HS-5 (cell line): ENCODE measurements at regions not wholly inside any gene's neighbourhood (a gene's known extent, or its start where the extent isn't known, plus 50 kb on each side); places are given as distances from the start of the nearest gene placed in this dataset.
"Not testable (repeated sequence)": the region's sequence is repeated elsewhere in the genome, so short reads cannot be mapped to it uniquely, and the experiment has no call there.

Experiments used
- DNase-seq: peaks from one replicate; pipeline ENCODE4 v3.0.0-alpha.2; 2012; ENCODE audit warnings: low read depth

DNA sequence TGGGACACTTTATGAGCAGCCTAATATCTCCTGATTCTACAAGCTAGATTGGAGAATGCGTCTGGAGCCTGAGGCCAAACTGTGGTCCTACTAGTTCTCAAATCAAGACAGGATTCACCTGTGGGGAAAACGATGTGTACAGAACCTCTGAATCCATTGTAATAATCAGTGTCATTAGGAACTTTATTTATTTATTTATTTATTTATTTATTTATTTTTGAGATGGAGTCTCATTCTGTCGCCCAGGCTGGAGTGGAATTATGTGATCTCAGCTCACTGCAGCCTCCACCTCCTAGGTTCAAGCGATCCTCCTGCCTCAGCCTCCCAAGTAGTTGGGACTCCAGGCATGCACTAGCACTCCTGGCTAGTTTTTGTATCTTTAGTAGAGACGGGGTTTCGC is 52.6 kb upstream of the KIF26B start:
- not testable (repeated sequence) for DNase-seq

DNA sequence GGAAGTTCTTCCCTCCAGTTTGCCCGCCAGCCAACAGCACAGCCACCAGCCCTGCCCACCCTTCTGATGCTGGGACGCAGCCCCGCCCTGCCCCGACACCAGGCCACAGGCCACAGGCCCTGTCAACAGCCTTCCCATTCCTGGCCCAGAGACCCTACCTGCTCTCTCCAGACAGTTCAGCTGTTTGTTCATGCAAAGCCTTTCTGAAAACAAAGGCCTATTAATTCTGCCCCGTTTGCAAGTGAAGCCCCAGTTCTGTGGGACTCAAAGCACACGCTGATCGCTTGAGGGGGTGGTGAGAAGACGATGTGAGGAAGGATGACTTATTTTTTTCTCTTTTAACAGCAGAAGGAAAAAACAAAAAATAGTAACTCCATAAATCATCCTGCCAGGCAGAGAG is 55.4 kb upstream of the KIF26B start:
- no peak for DNase-seq

DNA sequence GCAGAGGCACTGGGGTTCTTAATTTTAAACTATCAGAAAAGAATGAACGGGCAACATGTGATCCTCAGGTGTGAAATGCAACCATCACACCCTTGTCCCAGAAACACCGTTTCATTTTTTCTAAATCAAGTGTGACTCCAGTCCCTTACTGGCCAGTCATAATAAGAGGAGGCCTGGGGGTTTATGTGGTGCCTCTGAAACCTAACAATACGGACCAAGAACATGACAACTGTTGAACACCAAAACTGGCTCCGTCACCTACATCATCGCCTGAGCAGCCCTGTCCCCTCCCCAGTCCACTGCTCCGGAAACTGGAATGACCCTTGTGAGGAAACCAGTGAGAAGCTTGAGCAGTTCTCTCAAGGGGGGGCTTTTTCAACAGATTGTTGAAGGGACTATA is 55.9 kb upstream of the KIF26B start:
- DNase-seq = no peak

GRCh38 chr1:245096311-245097066 is 58.3 kb upstream of the KIF26B start:
- DNase-seq = no peak

DNA sequence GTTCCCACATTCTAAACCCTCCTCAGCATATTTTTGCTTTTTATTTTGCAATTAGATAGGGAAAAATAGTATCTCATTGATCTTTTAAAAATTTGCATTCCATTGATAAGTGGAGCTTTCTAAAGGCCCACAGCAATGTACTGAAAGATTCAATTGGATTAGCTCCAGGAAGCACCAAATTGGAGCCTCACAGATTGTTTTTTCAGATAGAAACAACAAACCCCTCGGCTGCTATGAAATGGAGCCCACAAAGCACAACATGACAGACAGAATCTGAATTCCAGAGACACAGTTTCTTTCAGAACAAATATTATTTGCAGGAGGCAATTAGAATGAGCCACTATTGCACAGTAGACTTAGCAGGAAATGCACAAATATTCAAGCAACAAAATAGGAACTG is 58.9 kb upstream of the KIF26B start:
- DNase-seq = no peak

DNA sequence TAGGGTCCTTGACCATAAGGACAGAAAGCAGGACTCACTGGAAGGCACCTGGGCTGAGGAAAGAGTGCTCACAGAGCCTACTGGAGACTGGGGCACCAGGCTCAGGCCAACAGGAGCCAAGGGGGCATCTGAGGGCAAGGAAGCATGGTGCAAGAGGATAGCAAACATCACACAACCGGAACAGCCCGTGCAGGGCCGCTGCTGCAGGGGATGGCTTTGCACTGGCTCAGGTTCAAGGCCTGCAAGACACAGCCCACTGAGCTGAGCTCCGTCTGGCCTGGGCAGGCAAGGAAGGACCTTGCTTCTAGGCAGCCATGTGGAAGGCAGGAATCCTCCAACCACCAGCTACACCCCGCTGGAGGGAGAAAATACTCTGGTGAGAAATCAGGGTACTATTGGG is 59.8 kb upstream of the KIF26B start:
- DNase-seq = no peak

GRCh38 chr1:245094092-245094491 is 60.7 kb upstream of the KIF26B start:
- no peak for DNase-seq

- DNase-seq = no peak
Observed at GRCh38 chr1:245092638-245092976, 62.2 kb upstream of the KIF26B start.

DNA sequence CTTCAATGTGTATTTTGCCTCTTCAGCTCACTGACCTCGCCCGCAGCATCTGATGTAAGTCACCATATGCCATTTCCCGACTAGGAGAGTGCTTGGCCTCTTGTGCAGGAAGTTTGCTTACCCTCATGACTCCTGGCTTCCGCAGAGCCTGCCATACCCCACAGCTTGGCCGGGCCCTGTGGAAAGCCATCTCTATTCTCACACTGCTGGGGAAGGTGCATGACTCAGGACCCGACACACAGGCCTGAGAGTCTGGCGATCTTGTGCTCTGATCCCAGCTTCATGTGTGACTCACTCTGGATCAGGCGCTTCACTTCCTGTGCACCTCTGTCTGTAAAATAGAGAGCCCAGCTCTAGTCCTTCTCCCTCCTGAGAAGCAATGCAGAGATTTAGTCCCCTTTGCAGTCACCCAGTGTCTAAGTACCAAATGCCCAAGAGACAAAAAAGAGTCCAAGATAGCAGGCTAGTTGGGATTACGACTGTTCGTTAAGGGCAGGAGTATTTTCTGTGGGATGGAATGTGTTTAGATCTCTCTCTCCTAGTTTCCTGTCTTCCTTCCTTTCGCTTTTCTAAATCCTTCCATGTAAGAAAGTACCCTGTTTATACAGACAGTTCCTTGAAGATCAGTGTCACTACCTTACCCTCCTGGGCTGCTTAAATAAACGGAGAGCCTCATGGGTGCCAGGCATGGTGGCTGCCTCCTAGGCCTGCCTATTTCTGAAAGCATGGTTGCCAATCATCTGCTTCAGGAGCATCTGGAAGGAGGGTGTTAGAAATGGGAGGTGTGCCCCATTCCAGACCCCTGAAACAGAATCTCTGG is 62.8 kb upstream of the KIF26B start:
- DNase-seq = peak; percentile 95

DNA sequence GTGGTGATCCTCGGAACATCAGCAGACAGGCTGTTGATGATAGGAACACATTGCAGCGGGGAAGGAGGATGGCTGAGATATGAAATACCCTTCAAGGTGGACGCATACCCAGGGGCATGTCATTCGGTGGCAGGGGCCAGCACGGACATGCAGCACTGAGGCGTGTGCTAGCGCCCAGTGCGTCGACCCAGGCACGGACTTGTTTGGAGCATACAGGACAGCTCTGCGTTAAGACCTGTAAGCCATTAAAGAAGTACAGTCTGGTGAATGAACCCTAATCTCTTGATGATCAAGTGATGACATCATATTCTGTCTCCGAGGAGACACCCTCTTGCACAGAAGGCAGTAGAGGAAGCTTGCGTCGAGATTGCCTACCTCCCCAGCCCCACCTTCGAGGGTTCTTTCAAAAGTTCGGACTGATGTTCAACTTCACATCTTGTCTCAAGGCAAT is 63.6 kb upstream of the KIF26B start:
- no peak for DNase-seq

DNA sequence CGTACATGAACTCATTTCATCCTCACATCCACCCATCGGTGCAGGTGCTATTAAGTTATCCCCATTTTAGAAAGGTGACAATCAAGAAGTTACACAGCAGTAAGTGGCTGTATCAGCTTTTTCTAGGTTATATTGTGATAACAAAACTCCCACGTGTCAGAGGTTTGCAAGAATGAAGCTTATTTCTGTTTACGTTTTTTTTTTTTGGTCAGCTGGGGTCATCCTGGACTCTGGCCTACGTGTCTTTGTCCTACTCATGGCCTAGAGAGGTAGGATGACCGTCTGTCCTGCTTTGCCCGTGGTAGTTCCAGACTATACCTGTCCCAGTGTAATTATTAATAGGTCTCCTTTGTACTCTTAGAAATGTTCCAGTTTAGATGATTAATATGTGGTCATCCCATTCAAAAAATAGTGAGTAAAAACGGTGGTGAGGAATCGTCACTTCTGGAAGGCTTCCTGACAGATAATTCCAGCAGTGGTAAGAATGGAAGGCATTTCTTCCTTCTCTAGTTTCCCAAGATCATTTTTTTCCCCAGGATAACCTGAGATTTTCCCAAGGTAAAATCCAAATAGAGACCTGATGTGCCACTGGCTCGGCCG is 64.2 kb upstream of the KIF26B start:
- no peak for DNase-seq

DNA sequence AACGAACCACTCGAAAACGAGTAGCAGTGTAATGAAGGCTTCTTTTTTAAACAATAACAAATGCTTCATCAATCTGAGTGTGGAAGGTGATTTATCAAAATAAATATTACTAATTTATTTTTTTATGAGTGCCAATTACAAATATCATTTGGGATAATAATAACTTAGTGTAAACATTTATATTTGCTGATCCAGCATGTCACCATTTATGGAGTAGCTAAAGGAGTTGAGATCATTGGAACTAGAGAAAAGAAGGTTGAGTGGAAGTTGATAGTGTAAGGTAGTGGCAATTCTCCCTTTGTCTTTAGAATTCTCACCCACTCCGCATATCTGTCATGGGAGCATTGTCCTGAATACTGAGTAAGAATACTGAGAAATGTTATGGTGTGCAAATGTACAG is 67.1 kb upstream of the KIF26B start:
- no peak for DNase-seq

- DNase-seq = peak; percentile 23
Observed at GRCh38 chr1:245086389-245086969, 68.3 kb upstream of the KIF26B start.

DNA sequence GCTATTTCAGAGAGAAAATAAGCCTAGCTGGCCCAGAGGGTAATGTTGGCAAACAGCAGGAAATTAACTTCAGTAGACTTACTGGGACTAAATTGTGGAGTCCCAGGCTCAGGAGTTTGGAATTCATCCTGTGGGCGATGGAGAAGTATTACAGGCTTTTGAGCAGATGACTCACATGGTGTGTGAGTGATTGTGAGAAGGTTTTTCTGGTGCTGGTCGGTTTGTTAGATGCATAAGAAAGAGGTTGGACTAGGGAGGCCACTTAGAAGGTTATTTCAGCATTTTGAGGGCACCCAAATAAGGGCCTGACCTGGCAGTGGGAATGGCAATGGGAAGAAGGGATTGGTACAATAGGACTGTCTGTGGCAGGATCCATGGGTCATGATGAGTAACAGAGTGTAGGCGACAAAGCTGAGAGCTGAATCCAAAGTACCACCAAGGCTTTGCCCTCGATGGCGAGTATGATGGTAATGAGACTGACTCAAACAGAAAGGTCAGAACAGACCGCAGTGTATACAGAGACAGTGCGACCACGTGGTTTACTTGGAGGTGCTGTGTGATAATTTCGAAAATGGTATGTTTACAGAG is 69.2 kb upstream of the KIF26B start:
- DNase-seq = peak; percentile 87

- no peak for DNase-seq
Observed at GRCh38 chr1:245084551-245084950, 70.2 kb upstream of the KIF26B start.

DNA sequence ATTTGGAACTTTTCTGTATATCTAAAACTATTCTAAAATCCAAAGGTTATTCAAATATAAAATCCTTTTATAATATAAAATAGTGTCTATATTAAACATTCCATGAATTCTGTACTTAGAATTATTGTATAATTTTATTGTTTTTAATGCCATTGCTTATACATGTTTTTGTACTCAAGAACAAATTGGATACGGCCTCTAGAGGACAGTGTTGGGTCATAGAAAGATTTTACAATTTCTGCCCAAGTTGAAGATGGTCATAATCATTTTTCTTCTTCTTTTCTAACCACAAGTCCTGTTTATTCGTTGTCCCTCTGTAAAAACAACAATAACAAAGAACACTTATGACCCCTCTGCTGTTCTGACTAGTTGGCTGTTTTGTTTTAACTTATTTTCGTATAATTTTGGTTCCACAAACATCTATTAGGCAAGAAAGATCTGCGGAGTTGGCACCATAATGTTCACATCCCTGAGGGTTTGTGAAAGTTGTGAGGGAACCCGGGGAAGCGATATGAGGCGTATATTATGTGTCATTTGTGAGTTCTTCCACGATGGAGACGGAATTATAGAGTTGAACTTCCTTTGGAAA is 75.7 kb upstream of the KIF26B start:
- peak; percentile 41 for DNase-seq

DNA sequence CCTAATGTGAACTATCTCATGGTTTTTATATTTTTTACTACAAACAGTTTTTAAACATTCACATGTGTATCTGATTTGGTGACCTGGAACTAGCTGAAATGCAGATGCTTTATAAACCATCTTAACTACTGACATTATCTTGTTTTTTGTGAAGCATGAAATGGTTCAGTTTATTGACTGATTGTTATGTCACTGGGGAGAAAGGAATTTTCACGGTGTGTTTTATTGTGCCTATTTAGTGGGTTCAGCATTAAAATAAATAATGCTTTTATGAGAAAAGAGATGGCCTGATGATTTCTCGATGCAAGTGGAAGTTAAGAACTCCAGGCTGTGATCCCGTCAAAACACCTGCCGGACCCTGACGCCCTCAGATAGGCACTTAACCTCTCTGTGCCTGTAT is 79.9 kb upstream of the KIF26B start:
- no peak for DNase-seq

DNA sequence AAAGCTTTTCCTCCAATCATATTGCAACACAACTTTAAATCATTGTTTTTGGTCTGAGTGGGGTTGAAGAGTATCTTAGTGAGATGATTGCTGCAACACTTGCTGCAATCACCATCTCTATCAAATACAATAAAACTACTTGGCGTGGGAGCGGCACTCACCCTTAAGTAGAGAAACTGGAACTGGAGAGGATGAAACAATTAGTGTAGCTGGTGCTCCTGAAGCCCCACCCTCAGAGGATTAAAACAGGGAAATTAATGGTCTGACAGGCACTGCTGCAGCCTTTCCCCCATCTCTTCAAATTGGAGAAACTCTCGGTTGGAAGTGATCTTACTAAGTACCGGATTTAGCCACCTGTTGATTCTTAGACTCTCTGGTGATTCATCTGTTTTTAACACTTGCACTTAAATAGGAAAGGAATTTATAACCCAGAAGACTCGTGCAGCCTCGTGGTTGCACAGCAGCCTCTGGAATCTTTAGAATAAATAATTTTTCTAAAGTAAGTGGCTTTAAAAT is 80.5 kb upstream of the KIF26B start:
- DNase-seq = no peak

DNA sequence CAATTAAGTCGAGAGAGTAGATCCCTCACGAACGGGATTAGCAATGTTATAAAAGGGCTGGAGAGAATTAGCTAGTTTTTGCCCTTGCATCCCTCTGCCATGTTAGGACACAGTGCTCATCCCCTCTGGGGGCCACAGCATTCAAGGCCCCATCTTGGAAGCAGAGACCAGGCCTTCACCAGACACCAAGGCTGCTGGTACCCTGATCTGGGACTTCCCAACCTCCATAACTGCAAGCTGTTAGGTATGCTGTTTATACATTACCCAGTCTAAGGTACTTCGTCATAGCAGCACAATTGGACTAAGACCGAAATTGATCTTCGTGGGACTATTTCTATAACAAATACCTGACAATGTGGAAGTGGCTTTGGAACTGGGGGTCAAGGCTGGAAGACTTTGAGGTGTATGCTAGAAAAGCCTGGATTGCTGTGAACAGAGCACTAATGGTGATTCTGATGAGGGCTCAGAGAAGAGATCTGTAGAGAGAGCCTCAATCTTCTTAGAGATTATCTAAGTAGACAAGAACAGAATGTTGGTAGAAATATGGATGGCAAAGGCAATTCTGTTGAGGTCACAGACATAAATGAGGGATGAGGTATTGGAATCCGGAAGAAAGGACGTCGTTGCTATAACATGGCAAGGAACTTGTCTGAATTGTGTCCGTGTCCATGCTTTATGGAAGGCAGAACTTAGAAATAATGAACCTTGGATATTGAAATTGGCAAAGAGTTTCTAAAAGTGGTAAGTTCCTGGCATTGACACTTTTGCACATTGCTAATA is 83.8 kb upstream of the KIF26B start:
- no peak for DNase-seq

DNA sequence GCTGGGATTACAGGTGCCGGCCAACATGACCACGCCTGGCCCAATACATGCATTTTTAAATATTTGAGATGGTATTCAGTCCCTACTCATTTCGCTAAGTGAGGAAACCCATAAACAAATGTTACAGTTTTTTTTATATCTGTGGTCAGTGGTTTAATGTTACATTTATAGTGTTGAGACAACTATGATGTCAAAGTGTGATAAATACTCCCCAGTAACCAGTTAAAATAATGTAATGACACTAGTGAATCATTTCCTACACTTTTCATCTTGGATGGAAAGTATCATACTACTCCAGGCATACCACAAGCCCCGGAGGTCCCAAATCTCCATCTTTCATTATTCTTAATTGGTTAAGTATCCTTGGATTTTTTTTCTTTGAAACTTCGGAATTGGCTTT is 87.5 kb upstream of the KIF26B start:
- no peak for DNase-seq

- no peak for DNase-seq
Observed at GRCh38 chr1:245062741-245063305, 92.0 kb upstream of the KIF26B start.
